ENCODE measurements at regions not wholly inside any gene's neighbourhood (a gene's known extent, or its start where the extent isn't known, plus 50 kb on each side); places are given as distances from the start of the nearest gene placed in this dataset.

GRCh38 chr18:22585333-22585732, 167.6 kb upstream of the CTAGE1 start:
- TF ChIP-seq CTCF (IDR thresholded peaks at IDR 0.05 in 2 of 3, conservative IDR thresholded peaks at IDR 0.05 in 1 of 3; ENCODE audit: borderline replicate concordance in 1 of 3, insufficient read depth in 1 of 3, low read depth in 2 of 3, low read length in 2 of 3) (no peak), ZNF274 (IDR thresholded peaks at IDR 0.05; ENCODE audit: low read depth, low read length) (no peak), SRF (IDR thresholded peaks at IDR 0.05; ENCODE audit: low read depth) (no peak), EGR1 (IDR thresholded peaks at IDR 0.05; ENCODE audit: low read depth) (no peak), POLR2A (IDR thresholded peaks at IDR 0.05; ENCODE audit: borderline replicate concordance, extremely low read depth, insufficient read depth, insufficient read length) (no peak), CEBPB (IDR thresholded peaks at IDR 0.05; ENCODE audit: low read depth) (no peak), TCF7L2 (IDR thresholded peaks at IDR 0.05; ENCODE audit: borderline replicate concordance, extremely low read depth, insufficient read depth, insufficient read length) (no peak), EZH2 (IDR thresholded peaks at IDR 0.05) (no peak)

Measured in HCT116 (cell line).